Panc1 (cell line): ENCODE measurements at regions not wholly inside any gene's neighbourhood (a gene's known extent, or its start where the extent isn't known, plus 50 kb on each side); places are given as distances from the start of the nearest gene placed in this dataset.
"Not testable (repeated sequence)": the region's sequence is repeated elsewhere in the genome, so short reads cannot be mapped to it uniquely, and the experiment has no call there.

Experiments used
- ATAC-seq: fragments of 200-7000 bp; cut with Tn5 transposase; 2 replicates; pipeline ENCODE4 v1.9.1; 2020; ENCODE audit warnings: mild to moderate bottlenecking, moderate library complexity
- BruUV-seq: library from RNA; stranded (reverse); fragments of 400-500 nt; replicated peaks from 2 replicates; lab custom pipeline; 2021; lab: Mats Ljungman, UMichigan
- CTCF ChIA-PET: fragments of 300-600 bp; sonication (Branson Sonifier 250); formaldehyde crosslinking; loops from one replicate; lab custom pipeline; 2022; ENCODE audit warnings: antibody characterized with exemption; lab: Charles Lee
- POLR2A ChIA-PET: fragments of 300-600 bp; sonication (Branson Sonifier 250); formaldehyde crosslinking; loops from one replicate; lab custom pipeline; 2022; ENCODE audit warnings: antibody characterized with exemption; lab: Charles Lee
- DNase-seq: peaks from one replicate; pipeline ENCODE4 v3.0.0-alpha.2; 2010; ENCODE audit warnings: low read depth, low spot score
- H3K27ac ChIP-seq: 2 replicates; pipeline ENCODE4 v1.5.1; 2011; ENCODE audit warnings: mild to moderate bottlenecking, low read length, inconsistent platforms
- H3K27me3 ChIP-seq: fragments of 200-500 bp; sonication (Bioruptor generic); 2 replicates; pipeline ENCODE4 v1.6.0; 2014; ENCODE audit warnings: low read length, inconsistent platforms; ENCODE audit not compliant: control insufficient read depth, insufficient read depth
- H3K36me3 ChIP-seq: fragments of 200-500 bp; sonication (Bioruptor generic); 2 replicates; pipeline ENCODE4 v1.5.1; 2014; ENCODE audit warnings: inconsistent platforms, mild to moderate bottlenecking, low read length, moderate library complexity; ENCODE audit not compliant: control insufficient read depth, insufficient read depth
- H3K4me1 ChIP-seq: 2 replicates; pipeline ENCODE4 v1.5.1; 2011; ENCODE audit warnings: inconsistent platforms, mild to moderate bottlenecking, low read length, moderate library complexity; ENCODE audit not compliant: control insufficient read depth, insufficient read depth
- H3K4me3 ChIP-seq, 2 experiments: 2 replicates each; pipeline ENCODE4 v1.5.1; 2011 to 2012; ENCODE audit warnings: low read depth in 2 of 2, low read length in 2 of 2, mild to moderate bottlenecking in 2 of 2, inconsistent platforms in 1 of 2, moderate library complexity in 1 of 2
- H3K9me3 ChIP-seq: fragments of 200-500 bp; sonication (Bioruptor generic); 2 replicates; pipeline ENCODE4 v1.5.1; 2014; ENCODE audit warnings: low read depth, mild to moderate bottlenecking, inconsistent platforms, low read length, moderate library complexity; ENCODE audit not compliant: control insufficient read depth, insufficient read depth
- POLR2AphosphoS5 ChIP-seq: IDR thresholded peaks from 2 replicates; pipeline ENCODE4 v1.6.1; 2012; ENCODE audit warnings: mild to moderate bottlenecking, low read depth, low read length, moderate library complexity
- SIN3A ChIP-seq: IDR thresholded peaks from 2 replicates; pipeline ENCODE4 v1.6.1; 2012; ENCODE audit warnings: low read depth, mild to moderate bottlenecking, low read length, moderate library complexity, borderline replicate concordance; ENCODE audit not compliant: insufficient read depth
- TCF7L2 ChIP-seq: IDR thresholded peaks from 2 replicates; pipeline ENCODE4 v1.6.1; 2011; ENCODE audit warnings: mild to moderate bottlenecking, low read depth, low read length, inconsistent platforms
- in situ Hi-C: cut with HindIII; loops from 2 replicates; pipeline ENCODE4 v1.10.0; 2016; ENCODE audit warnings: low sequenced_read_pairs, low pct_unique_long_range_greater_than_20kb
- intact Hi-C: fragments of 100-400 bp; cut with micrococcal nuclease; formaldehyde crosslinking; loops from one replicate; pipeline ENCODE4 v1.10.0; 2022; ENCODE audit not compliant: unreplicated experiment
- TF ChIP-seq, protein P1 (sequence below), 2 experiments: IDR thresholded peaks; 2 replicates each; pipeline ENCODE4 v1.6.1; 2011 to 2012; ENCODE audit warnings: low read depth in 2 of 2, control low read depth in 1 of 2, low read length in 1 of 2, mild to moderate bottlenecking in 1 of 2, moderate library complexity in 1 of 2; ENCODE audit not compliant: insufficient read depth in 1 of 2
- TF ChIP-seq, protein P2 (sequence below): fragments of 450-650 bp; IDR thresholded peaks from 2 replicates; pipeline ENCODE4 v1.5.1; 2017; ENCODE audit warnings: mild to moderate bottlenecking

DNA sequence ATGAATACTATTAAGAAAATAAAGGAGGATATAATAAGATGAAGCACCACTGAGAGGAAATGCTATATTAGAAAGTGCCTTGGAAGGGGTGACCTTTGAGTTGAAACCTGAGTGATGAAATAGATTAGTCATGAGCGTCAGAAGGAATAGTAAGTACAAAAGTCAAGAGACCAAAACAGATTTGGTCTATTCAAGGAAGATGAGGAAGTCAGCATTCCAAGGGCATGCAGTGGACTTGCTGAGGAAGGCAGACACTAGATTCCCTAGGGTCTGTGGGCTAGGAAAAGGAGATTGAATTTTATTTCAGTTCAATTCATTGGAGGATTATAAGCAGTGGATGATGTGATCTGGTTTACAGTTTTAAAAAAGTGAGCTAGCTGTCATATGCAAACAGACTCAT, 73.0 kb upstream of the WDFY3 start:
- Histone ChIP-seq H3K27me3 (no peaks in the 10 kb centered on the region), H3K4me3 (no peak overlapping the region), H3K9me3 (no peaks in the 10 kb centered on the region), H3K4me1 (no peaks in the 10 kb centered on the region), H3K27ac (no peak overlapping the region), H3K36me3 (no peaks in the 10 kb centered on the region)
- no peak for ATAC-seq
- POLR2A ChIA-PET = no interaction called here
- intact Hi-C loops = no loop called here
- TF ChIP-seq, protein P1, sequence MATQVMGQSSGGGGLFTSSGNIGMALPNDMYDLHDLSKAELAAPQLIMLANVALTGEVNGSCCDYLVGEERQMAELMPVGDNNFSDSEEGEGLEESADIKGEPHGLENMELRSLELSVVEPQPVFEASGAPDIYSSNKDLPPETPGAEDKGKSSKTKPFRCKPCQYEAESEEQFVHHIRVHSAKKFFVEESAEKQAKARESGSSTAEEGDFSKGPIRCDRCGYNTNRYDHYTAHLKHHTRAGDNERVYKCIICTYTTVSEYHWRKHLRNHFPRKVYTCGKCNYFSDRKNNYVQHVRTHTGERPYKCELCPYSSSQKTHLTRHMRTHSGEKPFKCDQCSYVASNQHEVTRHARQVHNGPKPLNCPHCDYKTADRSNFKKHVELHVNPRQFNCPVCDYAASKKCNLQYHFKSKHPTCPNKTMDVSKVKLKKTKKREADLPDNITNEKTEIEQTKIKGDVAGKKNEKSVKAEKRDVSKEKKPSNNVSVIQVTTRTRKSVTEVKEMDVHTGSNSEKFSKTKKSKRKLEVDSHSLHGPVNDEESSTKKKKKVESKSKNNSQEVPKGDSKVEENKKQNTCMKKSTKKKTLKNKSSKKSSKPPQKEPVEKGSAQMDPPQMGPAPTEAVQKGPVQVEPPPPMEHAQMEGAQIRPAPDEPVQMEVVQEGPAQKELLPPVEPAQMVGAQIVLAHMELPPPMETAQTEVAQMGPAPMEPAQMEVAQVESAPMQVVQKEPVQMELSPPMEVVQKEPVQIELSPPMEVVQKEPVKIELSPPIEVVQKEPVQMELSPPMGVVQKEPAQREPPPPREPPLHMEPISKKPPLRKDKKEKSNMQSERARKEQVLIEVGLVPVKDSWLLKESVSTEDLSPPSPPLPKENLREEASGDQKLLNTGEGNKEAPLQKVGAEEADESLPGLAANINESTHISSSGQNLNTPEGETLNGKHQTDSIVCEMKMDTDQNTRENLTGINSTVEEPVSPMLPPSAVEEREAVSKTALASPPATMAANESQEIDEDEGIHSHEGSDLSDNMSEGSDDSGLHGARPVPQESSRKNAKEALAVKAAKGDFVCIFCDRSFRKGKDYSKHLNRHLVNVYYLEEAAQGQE (IDR thresholded peaks at IDR 0.05; ENCODE audit: insufficient read depth in 1 of 2, low read depth in 2 of 2, low read length in 1 of 2) = no peak
- TF ChIP-seq TCF7L2 = no peak
- TF ChIP-seq POLR2AphosphoS5 = no peak
- TF ChIP-seq, protein P2, sequence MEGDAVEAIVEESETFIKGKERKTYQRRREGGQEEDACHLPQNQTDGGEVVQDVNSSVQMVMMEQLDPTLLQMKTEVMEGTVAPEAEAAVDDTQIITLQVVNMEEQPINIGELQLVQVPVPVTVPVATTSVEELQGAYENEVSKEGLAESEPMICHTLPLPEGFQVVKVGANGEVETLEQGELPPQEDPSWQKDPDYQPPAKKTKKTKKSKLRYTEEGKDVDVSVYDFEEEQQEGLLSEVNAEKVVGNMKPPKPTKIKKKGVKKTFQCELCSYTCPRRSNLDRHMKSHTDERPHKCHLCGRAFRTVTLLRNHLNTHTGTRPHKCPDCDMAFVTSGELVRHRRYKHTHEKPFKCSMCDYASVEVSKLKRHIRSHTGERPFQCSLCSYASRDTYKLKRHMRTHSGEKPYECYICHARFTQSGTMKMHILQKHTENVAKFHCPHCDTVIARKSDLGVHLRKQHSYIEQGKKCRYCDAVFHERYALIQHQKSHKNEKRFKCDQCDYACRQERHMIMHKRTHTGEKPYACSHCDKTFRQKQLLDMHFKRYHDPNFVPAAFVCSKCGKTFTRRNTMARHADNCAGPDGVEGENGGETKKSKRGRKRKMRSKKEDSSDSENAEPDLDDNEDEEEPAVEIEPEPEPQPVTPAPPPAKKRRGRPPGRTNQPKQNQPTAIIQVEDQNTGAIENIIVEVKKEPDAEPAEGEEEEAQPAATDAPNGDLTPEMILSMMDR = no peak
- TF ChIP-seq SIN3A = no peak
- DNase-seq = no peak
- BruUV-seq = no TSS peak
- in situ Hi-C loops = no loop called here
- CTCF ChIA-PET = no interaction called here

DNA sequence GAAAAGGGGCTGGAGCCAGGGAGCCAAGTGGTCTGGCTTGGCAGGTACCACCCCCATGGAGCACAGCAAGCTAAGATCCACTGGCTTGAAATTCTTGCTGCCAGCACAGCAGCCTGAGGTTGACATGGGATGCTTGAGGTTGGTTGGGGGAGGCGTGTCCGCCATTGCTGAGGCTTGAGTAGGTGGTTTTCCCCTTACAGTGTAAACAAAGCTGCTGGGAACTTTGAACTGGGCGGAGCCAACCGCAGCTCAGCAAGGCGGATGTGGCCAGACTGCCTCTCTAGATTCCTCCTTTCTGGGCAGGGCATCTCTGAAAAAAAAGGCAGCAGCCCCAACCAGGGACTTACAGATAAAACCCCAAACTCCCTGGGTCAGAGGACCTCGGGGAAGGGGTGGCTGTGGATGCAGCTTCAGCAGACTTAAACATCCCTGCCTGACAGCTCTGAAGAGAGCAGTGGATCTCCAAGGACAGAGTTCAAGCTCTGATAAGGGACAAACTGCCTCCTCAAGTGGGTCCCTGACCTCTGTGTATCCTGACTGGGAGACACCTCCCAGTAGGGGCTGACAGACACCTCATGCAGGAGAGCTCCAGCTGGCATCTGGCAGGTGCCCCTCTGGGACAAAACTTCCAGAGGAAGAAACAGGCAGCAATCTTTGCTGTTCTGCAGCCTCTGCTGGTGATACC, 77.5 kb upstream of the WDFY3 start:
- BruUV-seq, intact Hi-C loops, ATAC-seq, CTCF ChIA-PET, H3K27ac ChIP-seq, POLR2A ChIA-PET, H3K27me3 ChIP-seq, H3K4me3 ChIP-seq, H3K9me3 ChIP-seq, H3K36me3 ChIP-seq, DNase-seq, H3K4me1 ChIP-seq, in situ Hi-C loops: not testable (repeated sequence)

DNA sequence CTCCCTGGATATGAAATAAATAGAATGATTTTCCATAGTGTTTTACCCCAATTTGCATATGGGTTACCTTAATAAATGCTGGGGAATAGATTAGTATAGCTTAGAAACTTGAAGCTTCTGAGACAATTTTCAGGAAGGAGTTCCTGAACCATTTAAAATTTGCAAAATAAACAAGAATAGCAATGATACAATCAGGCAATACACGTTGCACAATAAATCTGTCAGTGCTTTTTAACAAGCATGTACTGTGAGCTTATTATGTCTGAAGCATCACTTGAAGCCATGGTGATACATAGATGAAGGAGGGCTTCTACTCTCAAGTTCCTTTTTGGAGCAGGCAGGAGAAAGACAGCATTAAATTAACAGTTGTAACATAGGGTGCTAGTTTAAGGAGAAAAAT, 84.2 kb upstream of the WDFY3 start:
- CTCF ChIA-PET = no interaction called here
- no peak for DNase-seq
- intact Hi-C loops = no loop called here
- no peak for TF ChIP-seq SIN3A
- TF ChIP-seq TCF7L2 = no peak
- TF ChIP-seq, protein P2 = no peak
- TF ChIP-seq, protein P1 (IDR thresholded peaks at IDR 0.05; ENCODE audit: insufficient read depth in 1 of 2, low read depth in 2 of 2, low read length in 1 of 2) = no peak
- TF ChIP-seq POLR2AphosphoS5 = no peak
- ATAC-seq = no peak
- POLR2A ChIA-PET = no interaction called here
- H3K27me3 ChIP-seq = no peaks in the 10 kb centered on the region
- no peak overlapping the region for H3K4me3 ChIP-seq
- H3K36me3 ChIP-seq = no peaks in the 10 kb centered on the region
- no peaks in the 10 kb centered on the region for H3K9me3 ChIP-seq
- H3K27ac ChIP-seq = no peak overlapping the region
- no TSS peak for BruUV-seq
- in situ Hi-C loops = no loop called here
- H3K4me1 ChIP-seq = no peaks in the 10 kb centered on the region
